ENCODE measurements at regions not wholly inside any gene's neighbourhood (a gene's known extent, or its start where the extent isn't known, plus 50 kb on each side); places are given as distances from the start of the nearest gene placed in this dataset.

GRCh38 chr17:33611532-33611931, 318.4 kb upstream of the ASIC2 start:
- no peak for TF ChIP-seq CTCF (IDR thresholded peaks at IDR 0.05)
- TF ChIP-seq EZH2 (IDR thresholded peaks at IDR 0.05; ENCODE audit: borderline replicate concordance, insufficient read depth, low read depth, low read length, poor library complexity, severe bottlenecking): no peak
